Kidney tubule cell (primary cell): ENCODE measurements at regions not wholly inside any gene's neighbourhood (a gene's known extent, or its start where the extent isn't known, plus 50 kb on each side); places are given as distances from the start of the nearest gene placed in this dataset.
"Not testable (repeated sequence)": the region's sequence is repeated elsewhere in the genome, so short reads cannot be mapped to it uniquely, and the experiment has no call there.

ENCODE experiments used
- DNase-seq: peaks from one replicate; pipeline ENCODE4 v3.0.0-alpha.2; 2018; ENCODE audit warnings: low spot score

- DNase-seq = no peak
Measured at GRCh38 chr7:24436131-24436920, 136.9 kb upstream of the PALS2 start.

GRCh38 chr7:24438232-24438631, 135.0 kb upstream of the PALS2 start:
- no peak for DNase-seq

GRCh38 chr7:24439104-24439503, 134.1 kb upstream of the PALS2 start:
- DNase-seq = not testable (repeated sequence)

- DNase-seq = no peak
Measured at GRCh38 chr7:24440892-24441291, 132.4 kb upstream of the PALS2 start.

- no peak for DNase-seq
Measured at GRCh38 chr7:24441314-24442027, 131.8 kb upstream of the PALS2 start.

- no peak for DNase-seq
Measured at GRCh38 chr7:24442170-24442777, 131.0 kb upstream of the PALS2 start.

- DNase-seq = peak; percentile 20
Measured at GRCh38 chr7:24444666-24445440, 128.4 kb upstream of the PALS2 start.

- no peak for DNase-seq
Measured at GRCh38 chr7:24448038-24448437, 125.2 kb upstream of the PALS2 start.

GRCh38 chr7:24449416-24449815, 123.8 kb upstream of the PALS2 start:
- DNase-seq = not testable (repeated sequence)

GRCh38 chr7:24455813-24456525, 117.3 kb upstream of the PALS2 start:
- DNase-seq = no peak

GRCh38 chr7:24456526-24457218, 116.6 kb upstream of the PALS2 start:
- DNase-seq = peak; percentile 35

GRCh38 chr7:24457219-24457558, 116.1 kb upstream of the PALS2 start:
- DNase-seq = no peak

- DNase-seq = no peak
Measured at GRCh38 chr7:24462117-24462516, 111.1 kb upstream of the PALS2 start.

- no peak for DNase-seq
Measured at GRCh38 chr7:24462984-24463383, 110.3 kb upstream of the PALS2 start.

GRCh38 chr7:24463474-24463873, 109.8 kb upstream of the PALS2 start:
- no peak for DNase-seq

- no peak for DNase-seq
Measured at GRCh38 chr7:24464861-24465260, 108.4 kb upstream of the PALS2 start.

GRCh38 chr7:24466168-24466768, 107.0 kb upstream of the PALS2 start:
- peak; percentile 57 for DNase-seq

GRCh38 chr7:24469118-24469517, 104.1 kb upstream of the PALS2 start:
- no peak for DNase-seq

GRCh38 chr7:24472093-24472492, 101.2 kb upstream of the PALS2 start:
- peak; percentile 65 for DNase-seq

- DNase-seq = peak; percentile 36
Measured at GRCh38 chr7:24475166-24475961, 97.9 kb upstream of the PALS2 start.
